ENCODE measurements at regions not wholly inside any gene's neighbourhood (a gene's known extent, or its start where the extent isn't known, plus 50 kb on each side); places are given as distances from the start of the nearest gene placed in this dataset.

DNA sequence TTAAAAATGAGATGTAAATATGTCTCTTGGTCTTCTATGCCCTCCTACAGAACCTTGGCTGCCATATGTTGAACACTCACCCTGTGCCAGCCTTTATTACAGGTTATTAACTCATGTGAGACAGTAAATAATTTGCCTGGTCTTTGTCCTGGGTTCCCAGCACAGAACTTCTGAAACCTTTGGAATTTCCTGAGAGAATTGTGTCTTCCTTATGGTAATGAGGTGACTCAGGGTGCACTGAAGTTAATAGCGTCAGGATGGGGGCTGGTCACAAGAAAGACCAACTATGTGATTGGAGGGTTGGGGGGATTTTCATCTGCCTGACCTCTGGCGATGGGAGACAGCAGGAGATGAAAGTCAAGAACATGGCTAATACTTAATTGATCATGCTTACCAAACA lies 289.8 kb upstream of the STS start:
- H3K4me3 ChIP-seq: no peak overlapping the region
- WGBS, 5 donors: 89 to 98% (median 91%) methylated on average over 2 of the region's 2 CpGs
- no peak overlapping the region for H3K27ac ChIP-seq
- H3K27me3 ChIP-seq (replicated peaks in 1 of 7): no peaks in the 10 kb centered on the region
- DNase-seq: no peak
- TF ChIP-seq, protein P1, sequence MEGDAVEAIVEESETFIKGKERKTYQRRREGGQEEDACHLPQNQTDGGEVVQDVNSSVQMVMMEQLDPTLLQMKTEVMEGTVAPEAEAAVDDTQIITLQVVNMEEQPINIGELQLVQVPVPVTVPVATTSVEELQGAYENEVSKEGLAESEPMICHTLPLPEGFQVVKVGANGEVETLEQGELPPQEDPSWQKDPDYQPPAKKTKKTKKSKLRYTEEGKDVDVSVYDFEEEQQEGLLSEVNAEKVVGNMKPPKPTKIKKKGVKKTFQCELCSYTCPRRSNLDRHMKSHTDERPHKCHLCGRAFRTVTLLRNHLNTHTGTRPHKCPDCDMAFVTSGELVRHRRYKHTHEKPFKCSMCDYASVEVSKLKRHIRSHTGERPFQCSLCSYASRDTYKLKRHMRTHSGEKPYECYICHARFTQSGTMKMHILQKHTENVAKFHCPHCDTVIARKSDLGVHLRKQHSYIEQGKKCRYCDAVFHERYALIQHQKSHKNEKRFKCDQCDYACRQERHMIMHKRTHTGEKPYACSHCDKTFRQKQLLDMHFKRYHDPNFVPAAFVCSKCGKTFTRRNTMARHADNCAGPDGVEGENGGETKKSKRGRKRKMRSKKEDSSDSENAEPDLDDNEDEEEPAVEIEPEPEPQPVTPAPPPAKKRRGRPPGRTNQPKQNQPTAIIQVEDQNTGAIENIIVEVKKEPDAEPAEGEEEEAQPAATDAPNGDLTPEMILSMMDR (IDR thresholded peaks at IDR 0.05 in 8 of 11, conservative IDR thresholded peaks at IDR 0.05 in 3 of 11): no peak
- no peak for TF ChIP-seq POLR2AphosphoS5 (IDR thresholded peaks at IDR 0.05)
- TF ChIP-seq POLR2A (IDR thresholded peaks at IDR 0.05): no peak
- H3K4me1 ChIP-seq: no peaks in the 10 kb centered on the region
- intact Hi-C loops (cut with DNase I; ENCODE audit: low total_unique reads): no loop called here
- H3K36me3 ChIP-seq: no peaks in the 10 kb centered on the region
- H3K9me3 ChIP-seq: peaks cover 0 to 21% (median 8%) of the 10 kb centered on the region in 8 donors

DNA sequence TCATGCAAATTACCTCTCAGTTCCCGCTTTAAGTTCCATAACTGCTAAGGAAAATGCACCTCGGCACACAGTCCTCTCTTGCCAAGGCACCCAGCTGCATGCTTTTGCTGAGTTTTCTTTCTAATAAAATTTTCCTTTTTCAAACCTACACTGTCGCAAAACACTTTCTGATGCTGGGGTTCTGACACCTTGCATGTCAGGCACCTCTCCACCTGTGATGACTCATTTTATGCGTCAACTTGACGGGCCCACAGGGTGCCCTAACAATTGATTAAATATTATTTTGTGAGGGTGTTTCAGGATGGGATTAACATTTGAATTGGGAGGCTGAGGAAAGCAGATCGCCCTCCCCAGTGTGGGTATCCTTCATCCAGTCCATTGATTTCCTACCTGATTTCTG lies 291.0 kb upstream of the STS start:
- no peak overlapping the region for H3K4me3 ChIP-seq
- no peak overlapping the region for H3K27ac ChIP-seq
- DNase-seq: no peak
- H3K36me3 ChIP-seq: no peaks in the 10 kb centered on the region
- TF ChIP-seq POLR2AphosphoS5 (IDR thresholded peaks at IDR 0.05) (no peak), POLR2A (IDR thresholded peaks at IDR 0.05) (no peak)
- TF ChIP-seq, protein P1 (IDR thresholded peaks at IDR 0.05 in 8 of 11, conservative IDR thresholded peaks at IDR 0.05 in 3 of 11): no peak
- no peaks in the 10 kb centered on the region for H3K27me3 ChIP-seq (replicated peaks in 1 of 7)
- H3K9me3 ChIP-seq: peaks cover 0 to 25% (median 8%) of the 10 kb centered on the region in 8 donors
- WGBS, 5 donors: 68 to 79% (median 72%) methylated on average over 6 of the region's 6 CpGs
- intact Hi-C loops (cut with DNase I; ENCODE audit: low total_unique reads): no loop called here
- H3K4me1 ChIP-seq: no peaks in the 10 kb centered on the region

DNA sequence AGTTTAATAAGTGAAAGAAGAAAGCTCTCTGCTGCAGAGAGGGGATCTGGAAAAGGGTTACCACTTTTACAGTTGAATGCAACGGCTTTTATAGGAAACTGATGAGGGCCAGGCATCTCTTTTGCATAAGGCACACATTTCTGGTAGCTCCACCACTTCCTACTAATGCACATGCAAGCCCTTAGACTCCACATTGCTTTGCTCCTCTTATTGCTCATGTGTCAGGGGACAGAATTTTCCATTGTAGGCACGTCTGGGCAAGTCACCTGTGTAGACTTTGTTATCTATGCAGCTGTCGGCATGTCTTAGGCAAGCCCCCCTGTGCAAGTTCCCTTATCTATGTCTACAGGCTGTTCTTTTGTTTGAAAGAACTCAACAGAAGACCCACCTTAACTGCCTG lies 294.6 kb upstream of the STS start:
- no peaks in the 10 kb centered on the region for H3K27me3 ChIP-seq (replicated peaks in 1 of 7)
- H3K27ac ChIP-seq: no peak overlapping the region
- H3K36me3 ChIP-seq: no peaks in the 10 kb centered on the region
- H3K4me3 ChIP-seq: no peak overlapping the region
- no peak for DNase-seq
- H3K9me3 ChIP-seq: peaks cover 0 to 9% (median 0%) of the 10 kb centered on the region in 8 donors
- intact Hi-C loops (cut with DNase I; ENCODE audit: low total_unique reads): no loop called here
- WGBS, 5 donors: 58 to 86% (median 67%) methylated on average over 3 of the region's 3 CpGs
- TF ChIP-seq, protein P1 (IDR thresholded peaks at IDR 0.05 in 8 of 11, conservative IDR thresholded peaks at IDR 0.05 in 3 of 11): no peak
- TF ChIP-seq POLR2A (IDR thresholded peaks at IDR 0.05): no peak
- no peak for TF ChIP-seq POLR2AphosphoS5 (IDR thresholded peaks at IDR 0.05)
- no peaks in the 10 kb centered on the region for H3K4me1 ChIP-seq

DNA sequence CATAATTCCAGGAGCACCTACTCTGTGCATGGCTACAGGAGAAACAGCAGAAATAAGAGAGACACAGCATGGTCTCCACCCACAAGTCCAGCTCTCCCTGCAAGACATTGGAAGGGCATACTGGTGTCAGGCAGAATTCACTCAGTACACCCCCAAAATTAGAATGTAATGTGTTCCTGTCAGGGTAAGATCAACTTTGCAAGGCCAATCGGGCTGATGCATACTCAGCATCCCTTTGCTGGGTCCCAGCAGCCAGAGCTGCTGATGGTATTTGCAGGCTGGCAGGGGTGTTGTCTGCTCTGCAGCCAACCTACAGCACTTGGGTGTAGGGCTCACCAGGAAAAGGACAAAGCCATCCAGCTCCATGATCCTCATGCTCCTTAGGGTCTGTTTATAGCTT lies 295.4 kb upstream of the STS start:
- TF ChIP-seq POLR2A (IDR thresholded peaks at IDR 0.05): no peak
- no peak for TF ChIP-seq POLR2AphosphoS5 (IDR thresholded peaks at IDR 0.05)
- TF ChIP-seq, protein P1 (IDR thresholded peaks at IDR 0.05 in 8 of 11, conservative IDR thresholded peaks at IDR 0.05 in 3 of 11): no peak

More for the DNA sequence above, 295.4 kb upstream of the STS start:
- Histone ChIP-seq H3K27ac (no peak overlapping the region), H3K9me3 (peaks cover 0 to 9% (median 0%) of the 10 kb centered on the region in 8 donors), H3K36me3 (no peaks in the 10 kb centered on the region), H3K4me1 (no peaks in the 10 kb centered on the region), H3K27me3 (replicated peaks in 1 of 7) (no peaks in the 10 kb centered on the region), H3K4me3 (no peak overlapping the region)
- no peak for DNase-seq
- intact Hi-C loops (cut with DNase I; ENCODE audit: low total_unique reads): no loop called here
- WGBS, 5 donors: 56 to 83% (median 80%) methylated on average over 1 of the region's 1 CpG
